Mesodermal cell (in vitro differentiated cells): ENCODE measurements at regions not wholly inside any gene's neighbourhood (a gene's known extent, or its start where the extent isn't known, plus 50 kb on each side); places are given as distances from the start of the nearest gene placed in this dataset.
"Not testable (repeated sequence)": the region's sequence is repeated elsewhere in the genome, so short reads cannot be mapped to it uniquely, and the experiment has no call there.

Experiments
- H3K27ac ChIP-seq: 2 replicates; pipeline ENCODE4 v1.7.0; 2013; ENCODE audit warnings: mild to moderate bottlenecking, low read depth, low read length, moderate library complexity; ENCODE audit not compliant: severe bottlenecking
- H3K36me3 ChIP-seq: 2 replicates; pipeline ENCODE4 v1.7.1; 2013; ENCODE audit warnings: mild to moderate bottlenecking, low read length, moderate library complexity; ENCODE audit not compliant: control insufficient read depth, insufficient read depth
- H3K4me1 ChIP-seq: one replicate; pipeline ENCODE4 v1.7.1; 2013; ENCODE audit warnings: mild to moderate bottlenecking, low read length; ENCODE audit not compliant: insufficient read depth, control insufficient read depth, poor library complexity, severe bottlenecking
- H3K4me3 ChIP-seq: 2 replicates; pipeline ENCODE4 v1.7.0; 2013; ENCODE audit warnings: low read length, control low read depth, mild to moderate bottlenecking; ENCODE audit not compliant: insufficient read depth, poor library complexity, severe bottlenecking; ENCODE audit errors: extremely low read depth
- H3K9me3 ChIP-seq: 2 replicates; pipeline ENCODE4 v1.7.1; 2013; ENCODE audit warnings: mild to moderate bottlenecking, low read length, moderate library complexity; ENCODE audit not compliant: control insufficient read depth
- WGBS, 2 experiments: methylation state at CpG; one replicate each; pipeline ENCODE4 v1.1.5; 2013; ENCODE audit warnings: missing lambda C conversion rate in 2 of 2; ENCODE audit not compliant: insufficient coverage in 2 of 2; 5-methylcytosine and 5-hydroxymethylcytosine counted together

- H3K36me3 ChIP-seq, result no peaks in the 10 kb centered on the region
- H3K27ac ChIP-seq, result no peak overlapping the region
- no CpG with 5 or more reads among the region's 1 CpG for WGBS, 2 experiments
- H3K4me3 ChIP-seq, result no peak overlapping the region
- no peaks in the 10 kb centered on the region for H3K9me3 ChIP-seq
- no peaks in the 10 kb centered on the region for H3K4me1 ChIP-seq
Observed at GRCh38 chr3:109982201-109982600, 644.9 kb upstream of the DPPA4 start.

DNA sequence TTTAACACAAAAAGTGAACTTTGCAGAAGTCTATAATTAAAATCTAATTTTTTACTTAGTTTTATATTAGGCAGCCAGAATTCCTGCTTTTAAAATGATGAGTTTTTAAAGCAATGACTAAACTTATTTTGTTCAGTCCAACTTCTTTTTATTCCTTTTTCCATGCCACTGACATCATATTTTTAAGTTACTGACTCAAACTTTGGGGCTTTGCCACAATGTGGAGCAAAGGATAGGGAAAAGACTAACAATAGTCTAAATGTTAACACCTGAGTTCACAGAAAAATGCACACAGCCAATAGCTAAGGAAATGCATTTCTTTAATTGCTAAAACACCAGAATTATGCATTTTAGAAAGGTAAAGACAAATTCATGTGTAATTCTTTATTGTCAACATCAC is 647.6 kb upstream of the DPPA4 start:
- H3K36me3 ChIP-seq, result no peaks in the 10 kb centered on the region
- H3K9me3 ChIP-seq, result no peaks in the 10 kb centered on the region
- H3K27ac ChIP-seq, result no peak overlapping the region
- H3K4me1 ChIP-seq, result no peaks in the 10 kb centered on the region
- H3K4me3 ChIP-seq, result no peak overlapping the region

DNA sequence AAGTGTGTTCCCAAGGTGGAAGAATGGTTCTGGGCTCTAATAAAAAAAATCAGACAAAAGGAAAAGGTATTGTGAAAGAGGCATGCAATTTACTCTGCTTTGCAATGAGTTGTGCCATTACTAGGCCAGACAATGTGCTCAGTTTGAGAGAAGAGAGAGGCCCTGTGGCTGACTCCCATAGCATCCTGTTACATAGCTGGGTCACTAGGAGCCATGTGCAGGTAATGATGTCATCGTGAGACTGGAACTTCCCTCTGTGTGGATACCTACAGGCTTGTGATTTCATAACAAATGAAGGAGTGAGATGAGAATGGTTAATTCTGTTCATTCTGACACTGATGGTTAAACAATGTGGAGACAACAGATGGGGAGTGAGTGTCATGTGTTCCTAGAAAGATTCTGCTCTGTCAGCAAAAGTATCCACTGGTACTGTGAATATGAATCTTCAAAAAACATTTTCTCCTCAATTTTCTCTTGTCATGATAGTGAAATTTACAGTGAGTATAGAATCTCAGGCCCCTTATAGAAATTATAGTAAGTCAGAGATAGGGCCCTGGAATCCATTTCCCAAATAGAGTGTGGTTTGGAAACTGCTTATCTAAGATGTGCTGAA is 648.7 kb upstream of the DPPA4 start:
- no peak overlapping the region for H3K27ac ChIP-seq
- H3K4me3 ChIP-seq, result no peak overlapping the region
- WGBS, 2 experiments, result 83 to 100% methylated on average over 1 of the region's 1 CpG
- H3K4me1 ChIP-seq, result no peaks in the 10 kb centered on the region
- H3K36me3 ChIP-seq, result no peaks in the 10 kb centered on the region
- no peaks in the 10 kb centered on the region for H3K9me3 ChIP-seq

- WGBS, 2 experiments, result 89 to 92% methylated on average over 6 to 7 of the region's 9 CpGs
- Histone ChIP-seq H3K4me1 (no peaks in the 10 kb centered on the region), H3K4me3 (no peak overlapping the region), H3K36me3 (no peaks in the 10 kb centered on the region), H3K27ac (no peak overlapping the region), H3K9me3 (no peaks in the 10 kb centered on the region)
Observed at GRCh38 chr3:109994853-109995252, 657.5 kb upstream of the DPPA4 start.

- Histone ChIP-seq H3K36me3 (no peaks in the 10 kb centered on the region), H3K27ac (no peak overlapping the region), H3K9me3 (no peaks in the 10 kb centered on the region), H3K4me1 (no peaks in the 10 kb centered on the region), H3K4me3 (no peak overlapping the region)
Observed at GRCh38 chr3:109995377-109995776, 658.0 kb upstream of the DPPA4 start.

DNA sequence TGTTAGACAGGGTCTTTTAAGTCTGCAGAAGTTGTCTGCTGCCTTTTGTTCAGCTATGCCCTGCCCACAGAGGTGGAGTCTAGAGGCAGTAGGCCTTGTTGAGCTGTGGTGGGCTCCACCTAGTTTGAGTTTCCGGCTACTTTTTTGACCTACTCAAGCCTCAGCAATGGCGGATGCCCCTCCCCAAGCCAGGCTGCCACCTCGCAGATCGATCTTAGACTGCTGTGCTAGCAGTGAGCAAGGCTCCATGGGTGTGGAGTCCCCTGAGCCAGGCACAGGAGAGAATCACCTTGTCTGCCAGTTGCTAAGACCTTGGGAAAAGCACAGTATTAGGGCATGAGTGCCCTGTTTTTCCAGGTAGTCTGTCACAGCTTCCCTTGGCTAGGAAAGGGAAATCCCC is 664.6 kb upstream of the DPPA4 start:
- H3K9me3 ChIP-seq, H3K27ac ChIP-seq: not testable (repeated sequence)
- WGBS, 2 experiments, result 87 to 100% methylated on average over 3 to 4 of the region's 4 CpGs

GRCh38 chr3:110006913-110007312 is 669.6 kb upstream of the DPPA4 start:
- Histone ChIP-seq H3K9me3 (no peaks in the 10 kb centered on the region), H3K4me1 (no peaks in the 10 kb centered on the region), H3K27ac (no peak overlapping the region), H3K36me3 (no peaks in the 10 kb centered on the region), H3K4me3 (no peak overlapping the region)
- 90 to 93% methylated on average over 2 of the region's 3 CpGs for WGBS, 2 experiments

More for the DNA sequence above, 664.6 kb upstream of the DPPA4 start:
- H3K4me1 ChIP-seq, H3K4me3 ChIP-seq, H3K36me3 ChIP-seq: not testable (repeated sequence)

DNA sequence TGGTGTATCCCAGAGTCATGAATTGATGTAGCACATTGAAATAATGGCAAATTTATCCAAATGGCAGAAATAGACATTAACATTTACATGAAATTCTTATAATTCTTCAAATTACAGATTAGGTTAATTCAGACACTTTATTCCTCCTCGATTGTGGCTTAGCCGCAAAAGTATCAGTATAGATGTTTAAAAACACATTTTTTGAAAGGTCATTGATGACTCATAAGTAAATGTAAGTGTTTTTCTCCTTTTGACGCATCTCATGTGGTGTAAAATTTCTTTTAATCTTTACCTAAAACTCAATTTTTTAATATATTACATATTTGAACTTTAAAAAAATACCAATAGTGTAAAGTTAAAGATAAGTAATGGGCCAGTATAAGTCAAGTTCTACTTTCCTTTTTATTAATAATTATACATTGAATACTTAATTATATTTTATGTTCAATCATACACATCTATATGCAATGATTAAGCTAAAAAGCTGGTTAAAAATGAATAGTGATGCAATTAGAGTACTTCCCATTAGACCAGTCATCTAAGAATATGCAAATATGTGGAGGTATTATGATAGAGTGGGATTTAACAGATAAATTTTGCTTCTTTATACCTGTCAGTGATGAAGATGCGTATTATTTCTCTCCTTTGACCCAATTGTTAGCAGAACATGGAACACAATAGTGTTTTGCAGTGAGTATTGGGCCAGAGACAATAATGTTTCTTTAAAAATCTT is 678.1 kb upstream of the DPPA4 start:
- no peak overlapping the region for H3K27ac ChIP-seq
- no peaks in the 10 kb centered on the region for H3K4me1 ChIP-seq
- H3K9me3 ChIP-seq, result no peaks in the 10 kb centered on the region
- WGBS, 2 experiments, result no CpG with 5 or more reads among the region's 4 CpGs
- no peaks in the 10 kb centered on the region for H3K36me3 ChIP-seq
- H3K4me3 ChIP-seq, result no peak overlapping the region

DNA sequence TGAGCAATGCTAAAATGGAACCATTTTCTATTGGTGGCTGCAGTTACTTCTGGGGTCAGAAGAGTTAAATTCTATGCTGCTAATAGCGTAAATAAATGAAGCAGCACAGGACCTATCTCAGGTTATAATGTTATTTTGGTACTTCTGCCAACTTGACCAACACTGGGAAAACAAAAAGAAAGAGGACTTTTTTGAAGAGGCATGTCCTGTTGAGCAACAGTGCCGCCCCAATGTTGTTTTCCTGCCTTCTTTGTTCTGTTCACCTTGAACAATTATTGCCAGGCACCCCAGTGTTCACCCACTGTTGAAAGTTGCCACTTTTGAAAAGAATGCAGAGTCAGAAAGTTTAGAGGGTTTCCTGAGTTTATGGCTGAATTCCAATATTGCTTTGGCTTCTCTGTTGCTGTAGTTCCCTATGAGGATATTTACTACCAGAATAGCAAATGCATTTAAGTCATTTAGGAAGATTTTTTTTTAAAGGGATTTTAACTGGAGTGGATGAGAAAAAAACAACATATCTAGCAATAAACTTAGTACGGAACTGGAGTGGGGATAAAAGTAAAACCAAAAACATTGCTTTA is 679.0 kb upstream of the DPPA4 start:
- Histone ChIP-seq H3K36me3 (no peaks in the 10 kb centered on the region), H3K4me3 (no peak overlapping the region), H3K9me3 (no peaks in the 10 kb centered on the region), H3K4me1 (no peaks in the 10 kb centered on the region), H3K27ac (no peak overlapping the region)
- WGBS, 2 experiments, result 83 to 86% methylated on average over 1 to 2 of the region's 3 CpGs

- Histone ChIP-seq H3K4me1 (no peaks in the 10 kb centered on the region), H3K27ac (no peak overlapping the region), H3K4me3 (no peak overlapping the region), H3K9me3 (no peaks in the 10 kb centered on the region), H3K36me3 (no peaks in the 10 kb centered on the region)
Observed at GRCh38 chr3:110017304-110017703, 680.0 kb upstream of the DPPA4 start.

DNA sequence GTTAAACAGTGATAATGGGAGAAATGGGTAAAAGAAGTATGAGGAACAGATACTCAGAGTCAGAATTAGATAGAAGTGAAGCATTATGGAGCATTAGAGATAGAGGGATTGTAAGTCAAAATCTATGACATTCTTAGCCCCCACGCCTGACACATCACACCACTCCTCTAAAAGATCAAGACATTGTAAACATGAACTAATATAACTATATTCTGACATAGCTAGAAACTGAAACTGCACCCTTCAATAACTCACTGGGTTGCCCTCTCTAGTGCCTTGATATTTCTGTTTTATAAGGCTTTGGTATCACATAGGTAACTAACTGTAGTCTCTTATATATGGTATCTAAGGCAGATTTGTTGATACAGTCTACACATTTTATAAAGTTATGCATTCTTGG is 684.3 kb upstream of the DPPA4 start:
- H3K4me3 ChIP-seq, result no peak overlapping the region
- H3K36me3 ChIP-seq, result no peaks in the 10 kb centered on the region
- H3K9me3 ChIP-seq, result no peaks in the 10 kb centered on the region
- H3K27ac ChIP-seq, result no peak overlapping the region
- WGBS, 2 experiments, result no CpG with 5 or more reads among the region's 1 CpG
- no peaks in the 10 kb centered on the region for H3K4me1 ChIP-seq
